HG02610 (cell line): ENCODE measurements at regions not wholly inside any gene's neighbourhood (a gene's known extent, or its start where the extent isn't known, plus 50 kb on each side); places are given as distances from the start of the nearest gene placed in this dataset.
"Not testable (repeated sequence)": the region's sequence is repeated elsewhere in the genome, so short reads cannot be mapped to it uniquely, and the experiment has no call there.

ENCODE experiments used
- ATAC-seq: cut with Tn5 transposase; IDR thresholded peaks from one replicate; pipeline ENCODE4 v1.9.1; 2021; ENCODE audit warnings: mild to moderate bottlenecking, moderate library complexity; ENCODE audit not compliant: unreplicated experiment

GRCh38 chr15:34651997-34652725, 68.7 kb upstream of the GOLGA8B start:
- ATAC-seq = no peak

DNA sequence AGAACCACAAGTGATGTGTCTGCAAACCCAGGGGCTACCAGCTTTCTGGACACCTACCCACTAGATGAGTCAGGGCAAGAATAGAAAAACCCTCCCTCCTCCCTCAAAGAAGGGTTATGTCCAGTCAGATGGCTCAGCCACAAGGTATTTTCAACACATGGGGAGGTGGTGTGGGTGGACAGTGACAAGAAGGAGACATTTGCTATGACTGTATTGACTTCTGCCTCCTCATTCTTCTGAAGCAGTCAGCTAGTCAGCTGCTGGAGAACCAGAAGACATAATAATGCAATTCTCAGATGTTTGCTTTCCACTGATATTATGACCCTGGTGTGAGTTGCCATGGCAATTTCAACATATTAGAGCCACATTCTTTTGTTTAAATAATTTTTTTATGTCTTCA, 66.7 kb upstream of the GOLGA8B start:
- ATAC-seq = peak; percentile 89

DNA sequence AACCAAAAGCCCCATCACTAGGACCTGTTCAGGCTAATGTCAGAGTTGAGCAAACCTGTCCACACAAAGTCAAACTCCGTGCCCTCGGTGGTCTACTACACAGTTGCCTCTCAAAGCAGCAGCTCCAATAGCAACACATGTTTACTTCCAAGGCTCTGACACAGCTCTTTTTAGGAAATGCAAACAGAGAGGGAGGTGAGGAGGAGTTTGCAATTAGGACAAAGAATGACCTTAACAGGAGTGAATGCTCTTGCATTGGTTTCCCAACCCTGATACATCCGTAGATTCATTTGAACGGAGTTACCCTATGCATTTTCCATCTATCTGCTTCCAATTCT, 64.8 kb upstream of the GOLGA8B start:
- no peak for ATAC-seq

DNA sequence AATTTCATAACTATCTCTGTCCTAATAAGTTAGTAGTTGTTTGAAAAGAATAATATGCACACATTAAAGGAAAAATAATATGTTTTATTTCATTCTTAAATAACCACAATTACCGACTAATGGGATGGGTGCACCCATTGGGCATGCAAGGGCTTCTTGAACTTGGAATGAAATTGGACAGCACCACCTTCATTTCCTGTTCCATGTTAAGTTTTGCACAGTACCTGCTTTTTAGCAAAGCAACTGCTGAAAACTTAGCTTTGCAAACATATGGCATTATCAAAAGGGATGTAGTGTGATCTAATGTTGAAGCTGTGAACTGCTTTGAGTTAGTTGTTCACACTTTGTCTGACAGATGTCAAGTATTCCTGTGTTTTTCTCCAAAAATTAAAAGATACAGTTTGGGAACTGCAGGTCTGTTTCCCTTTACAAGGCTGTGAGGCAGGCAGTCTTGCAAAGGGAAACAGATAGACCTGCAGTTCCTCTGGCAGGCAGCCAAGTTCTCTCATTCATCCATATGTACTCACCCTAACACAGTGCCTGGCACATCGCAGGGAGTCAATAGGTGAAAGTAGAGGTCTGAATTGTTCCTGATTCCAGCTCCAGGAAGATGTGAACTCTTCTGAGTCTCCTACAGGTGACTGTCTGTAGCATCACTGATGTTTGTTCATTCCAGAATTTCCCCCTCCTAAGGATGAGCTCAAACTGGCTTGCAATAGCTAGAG, 64.3 kb upstream of the GOLGA8B start:
- no peak for ATAC-seq

- no peak for ATAC-seq
Measured at GRCh38 chr15:34646918-34647317, 63.5 kb upstream of the GOLGA8B start.

- ATAC-seq = no peak
Measured at GRCh38 chr15:34644851-34645250, 61.4 kb upstream of the GOLGA8B start.

GRCh38 chr15:34644061-34644460, 60.6 kb upstream of the GOLGA8B start:
- no peak for ATAC-seq

DNA sequence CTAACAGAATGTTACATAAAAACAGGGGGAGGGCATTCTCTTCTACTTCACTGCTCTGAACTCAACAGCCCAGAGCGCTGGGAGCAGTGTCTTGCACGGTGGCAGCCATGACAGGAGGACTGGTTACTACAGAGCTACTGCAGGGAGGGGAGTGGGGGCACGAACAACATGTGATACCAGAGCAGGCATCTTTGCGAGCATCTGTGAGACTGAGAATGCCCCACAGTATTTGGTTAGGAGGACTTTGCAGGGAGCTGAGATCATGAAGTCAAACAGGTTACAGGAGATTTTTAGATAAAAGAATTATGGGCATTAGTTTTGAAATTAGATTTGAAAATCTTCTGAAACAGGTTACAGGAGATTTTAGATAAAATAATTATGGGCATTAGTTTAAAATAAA, 58.8 kb upstream of the GOLGA8B start:
- ATAC-seq = no peak

- ATAC-seq = no peak
Measured at GRCh38 chr15:34640661-34641060, 57.2 kb upstream of the GOLGA8B start.

DNA sequence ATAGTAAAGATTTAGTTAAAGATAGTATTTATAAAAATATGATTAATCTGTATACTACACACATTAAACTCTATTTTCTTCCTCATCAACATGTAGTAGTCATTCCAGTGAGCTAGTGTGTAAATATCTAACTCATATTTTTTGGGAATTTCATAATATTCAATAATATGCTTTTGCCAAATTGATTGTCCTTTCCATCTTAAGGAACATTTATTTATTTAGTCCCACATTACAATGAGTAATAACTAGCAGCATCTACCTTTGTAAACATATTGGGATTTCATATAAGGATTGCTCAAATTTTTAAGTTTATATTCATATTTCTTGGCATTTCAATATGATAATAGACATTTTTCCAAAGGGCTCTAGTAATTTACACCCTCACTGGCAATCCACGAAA, 53.9 kb upstream of the GOLGA8B start:
- ATAC-seq = no peak

GRCh38 chr15:34633602-34634001, 50.2 kb upstream of the GOLGA8B start:
- not testable (repeated sequence) for ATAC-seq
